Transverse colon (tissue), 4 donors: ENCODE measurements at regions not wholly inside any gene's neighbourhood (a gene's known extent, or its start where the extent isn't known, plus 50 kb on each side); places are given as distances from the start of the nearest gene placed in this dataset.

Experiments
- CTCF ChIP-seq, 5 experiments: fragments of 200-600 bp in 3 of 5; fragments of 450-650 bp in 2 of 5; sonication (generic) in 3 of 5; IDR thresholded peaks; 1 replicate in 2 of 5; 2 replicates in 3 of 5; pipeline ENCODE4 v1.5.1; 2016 to 2017; ENCODE audit warnings: antibody characterized with exemption in 5 of 5, inconsistent platforms in 3 of 5, mild to moderate bottlenecking in 2 of 5, moderate library complexity in 1 of 5
- EP300 ChIP-seq: sonication (generic); formaldehyde crosslinking; IDR thresholded peaks from one replicate; pipeline ENCODE4 v1.6.1; 2017; ENCODE audit warnings: antibody characterized with exemption, low read depth
- POLR2A ChIP-seq: fragments of 450-650 bp; IDR thresholded peaks from one replicate; pipeline ENCODE4 v1.6.1; 2016; ENCODE audit warnings: antibody characterized with exemption, mild to moderate bottlenecking, moderate library complexity
- POLR2AphosphoS5 ChIP-seq, 3 donors: sonication (generic); formaldehyde crosslinking; IDR thresholded peaks; one replicate each; pipeline ENCODE4 v1.6.1; 2016; ENCODE audit warnings: antibody characterized with exemption in 3 of 3

DNA sequence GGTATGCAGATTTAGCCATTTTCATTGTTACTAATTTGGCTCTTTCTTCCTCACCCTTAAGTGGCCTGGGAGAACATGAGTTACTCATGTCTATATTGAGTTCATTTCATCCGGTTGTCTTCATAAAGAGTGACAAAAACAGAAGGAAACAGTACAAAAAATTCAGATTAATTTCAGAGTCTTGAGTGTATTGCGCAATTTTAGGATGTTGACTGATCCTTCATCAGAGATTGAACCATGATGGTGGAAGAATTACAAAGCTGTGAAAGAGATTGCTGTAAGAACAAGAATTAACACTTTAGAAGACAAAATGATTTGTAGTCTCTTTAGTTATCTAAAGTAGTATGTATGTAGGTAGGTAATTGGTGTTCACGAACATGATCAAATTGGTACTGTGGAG lies 194.0 kb upstream of the PPP1R3A start:
- TF ChIP-seq POLR2A, result no peak
- no peak for TF ChIP-seq CTCF (IDR thresholded peaks at IDR 0.05)
- TF ChIP-seq POLR2AphosphoS5 (IDR thresholded peaks at IDR 0.05), result no peak
- no peak for TF ChIP-seq EP300
